GM12874 (cell line): ENCODE measurements at regions not wholly inside any gene's neighbourhood (a gene's known extent, or its start where the extent isn't known, plus 50 kb on each side); places are given as distances from the start of the nearest gene placed in this dataset.

ENCODE experiments used
- CTCF ChIP-seq: IDR thresholded peaks from 2 replicates; pipeline ENCODE4 v1.5.1; 2011; ENCODE audit warnings: low read depth, mild to moderate bottlenecking, control low read depth, low read length, moderate library complexity; ENCODE audit not compliant: insufficient read depth

- no peak for TF ChIP-seq CTCF
Observed at GRCh38 chr2:155802888-155803287, 529.6 kb downstream of the NR4A2 start.

- no peak for TF ChIP-seq CTCF
Observed at GRCh38 chr2:155792666-155793065, 539.9 kb downstream of the NR4A2 start.

GRCh38 chr2:155770516-155770915 is 562.0 kb downstream of the NR4A2 start:
- no peak for TF ChIP-seq CTCF

- no peak for TF ChIP-seq CTCF
Observed at GRCh38 chr2:155766342-155767115, 566.0 kb downstream of the NR4A2 start.

GRCh38 chr2:155755481-155755880 is 577.0 kb downstream of the NR4A2 start:
- no peak for TF ChIP-seq CTCF

GRCh38 chr2:155748131-155748530 is 584.4 kb downstream of the NR4A2 start:
- no peak for TF ChIP-seq CTCF

GRCh38 chr2:155747531-155747930 is 585.0 kb downstream of the NR4A2 start:
- no peak for TF ChIP-seq CTCF
